ENCODE measurements at regions not wholly inside any gene's neighbourhood (a gene's known extent, or its start where the extent isn't known, plus 50 kb on each side); places are given as distances from the start of the nearest gene placed in this dataset.

- TF ChIP-seq EP300 (IDR thresholded peaks at IDR 0.05), result no peak
- TF ChIP-seq POLR2AphosphoS5 (IDR thresholded peaks at IDR 0.05), result no peak
- TF ChIP-seq, protein P1, sequence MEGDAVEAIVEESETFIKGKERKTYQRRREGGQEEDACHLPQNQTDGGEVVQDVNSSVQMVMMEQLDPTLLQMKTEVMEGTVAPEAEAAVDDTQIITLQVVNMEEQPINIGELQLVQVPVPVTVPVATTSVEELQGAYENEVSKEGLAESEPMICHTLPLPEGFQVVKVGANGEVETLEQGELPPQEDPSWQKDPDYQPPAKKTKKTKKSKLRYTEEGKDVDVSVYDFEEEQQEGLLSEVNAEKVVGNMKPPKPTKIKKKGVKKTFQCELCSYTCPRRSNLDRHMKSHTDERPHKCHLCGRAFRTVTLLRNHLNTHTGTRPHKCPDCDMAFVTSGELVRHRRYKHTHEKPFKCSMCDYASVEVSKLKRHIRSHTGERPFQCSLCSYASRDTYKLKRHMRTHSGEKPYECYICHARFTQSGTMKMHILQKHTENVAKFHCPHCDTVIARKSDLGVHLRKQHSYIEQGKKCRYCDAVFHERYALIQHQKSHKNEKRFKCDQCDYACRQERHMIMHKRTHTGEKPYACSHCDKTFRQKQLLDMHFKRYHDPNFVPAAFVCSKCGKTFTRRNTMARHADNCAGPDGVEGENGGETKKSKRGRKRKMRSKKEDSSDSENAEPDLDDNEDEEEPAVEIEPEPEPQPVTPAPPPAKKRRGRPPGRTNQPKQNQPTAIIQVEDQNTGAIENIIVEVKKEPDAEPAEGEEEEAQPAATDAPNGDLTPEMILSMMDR (IDR thresholded peaks at IDR 0.05), result no peak
- no peak for TF ChIP-seq POLR2A (IDR thresholded peaks at IDR 0.05)
Observed at GRCh38 chr15:35667908-35668307, 121.9 kb upstream of the DPH6 start.
